Choroid plexus epithelial cell (primary cell): ENCODE measurements at regions not wholly inside any gene's neighbourhood (a gene's known extent, or its start where the extent isn't known, plus 50 kb on each side); places are given as distances from the start of the nearest gene placed in this dataset.

Experiments used
- DNase-seq: peaks from one replicate; pipeline ENCODE4 v3.0.0-alpha.2; 2010; ENCODE audit warnings: low read depth
- H3K4me3 ChIP-seq: 2 replicates; pipeline ENCODE4 v1.5.1; 2011; ENCODE audit warnings: low read depth, mild to moderate bottlenecking, control low read depth, low read length, moderate library complexity
- TF ChIP-seq, protein P1 (sequence below): conservative IDR thresholded peaks from 2 replicates; pipeline ENCODE4 v1.5.1; 2011; ENCODE audit warnings: low read depth, mild to moderate bottlenecking, control low read depth, inconsistent platforms, low read length, moderate library complexity

DNA sequence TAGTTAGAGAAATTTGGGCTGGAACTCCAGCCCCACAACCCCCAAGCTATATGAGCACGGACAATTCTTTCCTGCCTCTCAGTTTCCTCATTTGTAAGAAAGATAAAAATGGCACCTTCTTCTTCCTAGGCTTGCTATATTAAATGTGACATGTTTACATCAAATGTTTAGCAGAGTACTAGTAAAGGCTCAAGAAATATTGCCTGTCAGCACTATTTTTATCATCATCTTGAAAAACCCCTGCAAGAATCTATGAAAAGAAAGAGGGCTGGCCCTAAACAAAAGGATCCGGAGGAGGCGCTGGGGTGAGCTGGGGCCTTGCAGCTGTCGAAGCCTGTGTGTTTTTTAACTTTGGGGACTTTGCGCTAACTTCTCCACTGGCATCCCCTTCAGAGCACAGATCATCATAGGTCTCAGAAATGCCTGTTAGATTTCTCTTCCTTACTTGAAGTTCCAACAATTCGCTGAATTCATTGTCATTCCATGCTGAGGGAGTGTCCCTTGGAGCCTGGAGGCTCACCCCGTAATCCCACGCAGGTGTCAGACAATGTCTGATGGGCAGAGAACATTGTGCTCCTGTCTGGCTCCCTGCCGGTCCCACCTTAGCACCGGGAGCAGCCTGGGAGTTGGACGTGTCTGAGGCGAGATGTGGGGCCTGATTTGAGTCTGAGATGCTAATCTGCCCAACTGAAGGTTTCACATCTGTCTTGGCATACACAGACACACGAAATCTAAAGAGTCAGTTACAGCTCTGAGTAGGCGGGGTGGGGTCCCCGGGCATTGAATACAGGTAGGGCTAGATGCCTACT lies 206.8 kb downstream of the NUAK1 start:
- TF ChIP-seq, protein P1, sequence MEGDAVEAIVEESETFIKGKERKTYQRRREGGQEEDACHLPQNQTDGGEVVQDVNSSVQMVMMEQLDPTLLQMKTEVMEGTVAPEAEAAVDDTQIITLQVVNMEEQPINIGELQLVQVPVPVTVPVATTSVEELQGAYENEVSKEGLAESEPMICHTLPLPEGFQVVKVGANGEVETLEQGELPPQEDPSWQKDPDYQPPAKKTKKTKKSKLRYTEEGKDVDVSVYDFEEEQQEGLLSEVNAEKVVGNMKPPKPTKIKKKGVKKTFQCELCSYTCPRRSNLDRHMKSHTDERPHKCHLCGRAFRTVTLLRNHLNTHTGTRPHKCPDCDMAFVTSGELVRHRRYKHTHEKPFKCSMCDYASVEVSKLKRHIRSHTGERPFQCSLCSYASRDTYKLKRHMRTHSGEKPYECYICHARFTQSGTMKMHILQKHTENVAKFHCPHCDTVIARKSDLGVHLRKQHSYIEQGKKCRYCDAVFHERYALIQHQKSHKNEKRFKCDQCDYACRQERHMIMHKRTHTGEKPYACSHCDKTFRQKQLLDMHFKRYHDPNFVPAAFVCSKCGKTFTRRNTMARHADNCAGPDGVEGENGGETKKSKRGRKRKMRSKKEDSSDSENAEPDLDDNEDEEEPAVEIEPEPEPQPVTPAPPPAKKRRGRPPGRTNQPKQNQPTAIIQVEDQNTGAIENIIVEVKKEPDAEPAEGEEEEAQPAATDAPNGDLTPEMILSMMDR = no peak
- DNase-seq = no peak
- no peak overlapping the region for H3K4me3 ChIP-seq

DNA sequence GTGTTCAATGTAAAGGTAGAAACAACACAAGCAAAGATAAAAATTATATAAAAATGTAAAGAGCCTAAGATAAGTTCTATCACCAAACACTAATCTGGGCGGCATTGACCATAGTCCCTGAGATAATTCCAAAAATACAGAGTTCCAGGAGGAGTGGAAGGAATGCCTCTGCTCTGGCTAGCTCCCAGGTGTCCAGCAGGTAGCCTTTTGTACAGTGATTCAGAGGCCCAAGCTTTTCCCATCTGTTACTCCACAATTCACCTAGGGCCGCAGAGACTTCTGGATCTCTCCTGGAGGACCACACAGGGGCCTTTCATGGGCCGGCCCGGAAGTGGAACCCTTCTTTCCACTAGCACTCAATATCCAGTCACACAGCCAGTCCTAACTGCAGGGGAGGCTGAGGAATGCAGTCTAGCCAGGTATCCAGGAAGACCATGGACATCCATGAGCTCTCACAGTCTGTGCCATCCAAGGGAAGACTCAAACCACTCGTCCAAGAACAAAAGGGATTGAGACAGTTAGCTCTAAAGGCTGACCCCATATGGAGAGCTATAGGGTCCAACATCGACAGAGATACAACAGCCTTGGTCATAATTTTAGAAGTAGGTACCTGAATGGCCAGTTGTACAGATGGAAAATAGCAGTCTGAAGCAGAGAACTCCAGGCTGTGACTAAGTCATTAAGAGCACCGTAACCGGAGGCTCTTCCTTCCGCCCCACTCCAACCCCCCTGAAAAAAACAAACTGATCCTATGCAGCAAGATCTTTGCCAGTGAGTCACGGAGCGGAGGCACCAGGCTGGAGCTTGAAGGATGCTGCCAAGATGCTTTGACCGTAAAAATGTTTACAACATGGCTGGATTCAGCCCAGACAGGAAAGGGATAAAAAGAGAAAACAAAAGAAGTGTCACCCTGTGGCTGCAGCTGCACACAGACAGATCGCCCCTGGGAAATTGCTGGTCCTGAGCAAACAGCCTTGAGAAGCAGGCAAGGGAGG lies 204.8 kb downstream of the NUAK1 start:
- H3K4me3 ChIP-seq = no peak overlapping the region
- TF ChIP-seq, protein P1 = no peak
- DNase-seq = peak; percentile 97

DNA sequence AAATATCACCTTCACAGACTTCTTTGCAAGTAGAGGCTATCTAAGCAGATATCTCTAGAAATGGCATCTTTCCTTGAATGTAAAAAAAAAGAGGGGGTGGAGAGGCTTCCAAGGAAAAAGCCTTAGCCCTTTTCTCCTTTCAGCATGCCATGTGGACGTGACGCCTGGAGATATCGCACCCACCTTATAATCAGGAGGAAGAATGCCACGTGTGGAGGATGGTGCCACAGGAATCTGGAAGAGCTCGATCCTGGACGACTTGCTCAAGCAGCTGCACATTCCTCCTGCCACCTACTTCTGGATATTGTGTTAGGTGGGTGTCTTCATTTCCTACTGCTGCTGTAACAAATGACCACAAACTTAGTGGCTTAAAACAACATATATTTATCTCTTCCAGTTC lies 203.6 kb downstream of the NUAK1 start:
- no peak overlapping the region for H3K4me3 ChIP-seq
- peak; percentile 49 for DNase-seq
- TF ChIP-seq, protein P1 = no peak

DNA sequence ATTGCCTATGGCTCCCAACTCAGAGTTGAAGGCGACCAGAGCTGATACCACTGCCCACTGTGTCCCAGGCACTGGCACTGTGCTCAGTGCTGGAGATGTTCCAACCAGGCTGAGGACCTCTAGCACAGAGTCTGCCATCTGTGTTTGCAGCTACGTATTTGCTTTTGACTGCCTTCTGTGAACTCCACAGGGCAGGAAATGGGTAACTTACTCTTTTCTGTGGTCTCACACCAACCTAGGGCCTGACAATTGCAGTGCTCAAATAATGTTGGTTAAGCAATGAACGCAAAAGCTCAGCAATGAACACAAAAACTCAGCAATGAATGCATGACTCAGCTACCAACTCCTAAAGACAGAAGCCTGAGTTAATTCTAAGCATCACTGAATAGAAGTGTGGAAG lies 202.8 kb downstream of the NUAK1 start:
- TF ChIP-seq, protein P1 = no peak
- peak; percentile 77 for DNase-seq

DNA sequence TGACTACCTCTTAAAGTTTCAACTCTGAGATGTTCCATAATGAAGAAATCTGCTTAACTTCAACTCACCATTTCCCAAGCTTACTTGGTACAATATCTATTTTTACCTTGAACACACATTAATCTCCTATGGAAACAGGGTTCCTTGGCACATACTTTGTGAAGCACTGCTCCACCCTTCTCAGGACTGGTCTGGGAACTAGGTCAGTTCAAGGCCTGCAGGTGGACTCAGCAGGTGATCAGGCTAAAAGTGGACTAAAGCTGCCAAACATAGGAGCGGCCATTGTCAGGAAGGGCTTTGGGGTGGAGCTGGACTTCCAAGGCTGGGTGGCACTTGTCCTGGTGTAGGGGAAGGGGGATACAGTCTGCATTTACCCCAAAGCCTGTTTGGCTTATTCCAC lies 202.3 kb downstream of the NUAK1 start:
- DNase-seq = no peak
- no peak overlapping the region for H3K4me3 ChIP-seq
- TF ChIP-seq, protein P1 = no peak

More for the DNA sequence above, 202.8 kb downstream of the NUAK1 start:
- H3K4me3 ChIP-seq = no peak overlapping the region

DNA sequence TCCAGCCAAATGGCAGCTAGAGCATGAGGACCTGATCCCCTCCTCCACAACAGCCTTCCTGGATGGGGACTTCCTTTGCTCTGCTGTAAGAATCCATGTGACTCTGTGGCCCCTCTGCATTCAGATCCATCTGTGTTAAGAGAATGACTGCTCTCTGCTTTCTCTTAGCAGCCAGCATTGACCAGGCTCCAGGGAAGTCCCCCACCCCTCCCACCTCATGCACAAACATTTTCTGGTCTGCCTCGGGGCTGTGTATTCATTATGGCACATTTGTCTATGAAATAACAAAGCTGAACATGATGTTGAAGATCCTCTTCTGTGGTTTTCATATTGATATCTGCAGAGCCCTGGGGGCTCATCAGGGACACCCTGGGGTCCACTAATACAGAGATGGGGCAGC lies 201.7 kb downstream of the NUAK1 start:
- no peak overlapping the region for H3K4me3 ChIP-seq

More for the DNA sequence above, 201.7 kb downstream of the NUAK1 start:
- DNase-seq = no peak
- TF ChIP-seq, protein P1 = no peak
